K562 (cell line): ENCODE measurements at regions not wholly inside any gene's neighbourhood (a gene's known extent, or its start where the extent isn't known, plus 50 kb on each side); places are given as distances from the start of the nearest gene placed in this dataset.
A peak's percentile ranks its signal among the peaks of the same experiment; 100 is the strongest.

Source experiments
- CREB3L1 ChIP-seq: fragments of 450-650 bp; IDR thresholded peaks from 2 replicates; pipeline ENCODE4 v1.6.1; 2014; ENCODE audit warnings: low read depth, mild to moderate bottlenecking, moderate library complexity, borderline replicate concordance
- DNMT1 ChIP-seq: fragments of 450-650 bp; IDR thresholded peaks from 2 replicates; pipeline ENCODE4 v1.6.1; 2016; ENCODE audit warnings: antibody characterized with exemption, mild to moderate bottlenecking
- FOS ChIP-seq: IDR thresholded peaks from 3 replicates; pipeline ENCODE4 v1.6.1; 2011; ENCODE audit not compliant: insufficient read length; ENCODE audit errors: extremely low read depth
- HDAC1 ChIP-seq, 2 experiments: fragments of 450-650 bp; IDR thresholded peaks; 2 replicates each; pipeline ENCODE4 v1.6.1; 2016 to 2017; ENCODE audit warnings: inconsistent platforms in 1 of 2, mild to moderate bottlenecking in 1 of 2, moderate library complexity in 1 of 2
- KDM2B ChIP-seq: fragments of 250-450 bp; sonication (Bioruptor Pico); IDR thresholded peaks from 2 replicates; pipeline ENCODE4 v1.8.0; 2021; ENCODE audit warnings: mild to moderate bottlenecking, moderate library complexity
- KDM5B ChIP-seq: fragments of 200-600 bp; sonication (generic); IDR thresholded peaks from 2 replicates; pipeline ENCODE4 v1.6.1; 2012; ENCODE audit warnings: low read depth, mild to moderate bottlenecking, moderate library complexity, low read length, control low read depth, inconsistent platforms; ENCODE audit not compliant: insufficient replicate concordance
- MBD2 ChIP-seq: sonication (generic); IDR thresholded peaks from 2 replicates; pipeline ENCODE4 v1.6.1; 2016; ENCODE audit warnings: low read depth, borderline replicate concordance
- NFXL1 ChIP-seq: fragments of 450-650 bp; formaldehyde crosslinking; IDR thresholded peaks from 2 replicates; pipeline ENCODE4 v1.4.0; 2021; ENCODE audit warnings: mild to moderate bottlenecking
- NUFIP1 ChIP-seq: fragments of 450-650 bp; IDR thresholded peaks from 2 replicates; pipeline ENCODE4 v1.6.1; 2018; ENCODE audit not compliant: partially characterized antibody
- RBFOX2 ChIP-seq: fragments of 200-400 bp; formaldehyde crosslinking; IDR thresholded peaks from 2 replicates; pipeline ENCODE4 v1.6.1; 2017; ENCODE audit warnings: low read depth, mild to moderate bottlenecking, low read length, moderate library complexity
- SMARCA4 ChIP-seq: fragments of 450-650 bp; IDR thresholded peaks from 2 replicates; pipeline ENCODE4 v1.6.1; 2016
- TRIM25 ChIP-seq: fragments of 450-650 bp; IDR thresholded peaks from 2 replicates; pipeline ENCODE4 v1.7.0; 2016; ENCODE audit warnings: borderline replicate concordance
- UBTF ChIP-seq, 2 experiments: IDR thresholded peaks; 2 replicates each; pipeline ENCODE4 v1.6.1; 2012; ENCODE audit warnings: improper control_type of control experiment in 2 of 2, low read depth in 2 of 2, low read length in 2 of 2, borderline replicate concordance in 1 of 2
- ZNF184 ChIP-seq: sonication (generic); formaldehyde crosslinking; IDR thresholded peaks from 2 replicates; pipeline ENCODE4 v1.5.0; 2020; ENCODE audit warnings: missing genetic modification reagents
- TF ChIP-seq, protein P1 (sequence below): fragments of 450-650 bp; conservative IDR thresholded peaks from 2 replicates; pipeline ENCODE4 v1.6.1; 2016; ENCODE audit warnings: missing genetic modification characterization, low read depth, mild to moderate bottlenecking, control low read depth, missing compliant biosample characterization
- TF ChIP-seq, protein P2 (sequence below): fragments of 450-650 bp; formaldehyde crosslinking; IDR thresholded peaks from 2 replicates; pipeline ENCODE4 v1.4.0; 2022; ENCODE audit warnings: missing genetic modification characterization
- TF ChIP-seq, protein P3 (sequence below), 2 experiments: IDR thresholded peaks in 1 of 2; conservative IDR thresholded peaks in 1 of 2; 2 replicates each; pipeline ENCODE4 v1.6.1; 2016; ENCODE audit warnings: low read depth in 2 of 2, mild to moderate bottlenecking in 1 of 2, missing compliant biosample characterization in 1 of 2, missing genetic modification characterization in 1 of 2, moderate library complexity in 1 of 2

DNA sequence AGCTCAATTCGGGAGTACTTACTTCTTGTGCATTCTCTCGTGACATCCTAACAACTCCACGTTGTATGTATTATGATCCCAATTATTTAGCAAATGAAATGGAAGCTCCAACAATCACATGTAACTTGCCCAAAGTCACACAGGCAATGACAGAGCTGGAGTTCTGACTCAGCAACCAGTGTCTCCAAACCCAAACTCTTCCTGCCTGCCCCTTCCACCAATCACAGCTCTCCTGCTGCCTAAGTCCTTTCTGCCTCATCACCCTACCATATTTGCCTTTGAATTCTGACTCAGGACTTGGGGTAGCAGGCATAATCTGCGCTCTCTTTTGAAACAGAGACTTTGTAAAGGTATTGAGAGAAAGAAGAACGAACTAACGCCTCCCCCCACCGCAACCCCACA, 245.2 kb upstream of the MAF start (continued):
- TF ChIP-seq NFXL1 (no peak), MBD2 (no peak; the same call in 1 of the 2 replicates), KDM2B (CRISPR knock-in tag) (no peak), UBTF (IDR thresholded peaks at IDR 0.05; ENCODE audit: borderline replicate concordance in 1 of 2, low read depth in 2 of 2, low read length in 2 of 2) (no peak), CREB3L1 (peak; percentile 44; the same call in 1 of the 2 replicates), RBFOX2 (peak; percentile 26; the same call in 1 of the 2 replicates), SMARCA4 (peak; percentile 68; the same call in 1 of the 2 replicates), KDM5B (no peak), ZNF184 (CRISPR knock-in tag) (no peak), HDAC1 (IDR thresholded peaks at IDR 0.05) (no peak), DNMT1 (no peak), TRIM25 (no peak), NUFIP1 (no peak), FOS (peak; percentile 61)
- TF ChIP-seq, protein P1, sequence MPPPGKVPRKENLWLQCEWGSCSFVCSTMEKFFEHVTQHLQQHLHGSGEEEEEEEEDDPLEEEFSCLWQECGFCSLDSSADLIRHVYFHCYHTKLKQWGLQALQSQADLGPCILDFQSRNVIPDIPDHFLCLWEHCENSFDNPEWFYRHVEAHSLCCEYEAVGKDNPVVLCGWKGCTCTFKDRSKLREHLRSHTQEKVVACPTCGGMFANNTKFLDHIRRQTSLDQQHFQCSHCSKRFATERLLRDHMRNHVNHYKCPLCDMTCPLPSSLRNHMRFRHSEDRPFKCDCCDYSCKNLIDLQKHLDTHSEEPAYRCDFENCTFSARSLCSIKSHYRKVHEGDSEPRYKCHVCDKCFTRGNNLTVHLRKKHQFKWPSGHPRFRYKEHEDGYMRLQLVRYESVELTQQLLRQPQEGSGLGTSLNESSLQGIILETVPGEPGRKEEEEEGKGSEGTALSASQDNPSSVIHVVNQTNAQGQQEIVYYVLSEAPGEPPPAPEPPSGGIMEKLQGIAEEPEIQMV (tag), result no peak
- TF ChIP-seq, protein P2, sequence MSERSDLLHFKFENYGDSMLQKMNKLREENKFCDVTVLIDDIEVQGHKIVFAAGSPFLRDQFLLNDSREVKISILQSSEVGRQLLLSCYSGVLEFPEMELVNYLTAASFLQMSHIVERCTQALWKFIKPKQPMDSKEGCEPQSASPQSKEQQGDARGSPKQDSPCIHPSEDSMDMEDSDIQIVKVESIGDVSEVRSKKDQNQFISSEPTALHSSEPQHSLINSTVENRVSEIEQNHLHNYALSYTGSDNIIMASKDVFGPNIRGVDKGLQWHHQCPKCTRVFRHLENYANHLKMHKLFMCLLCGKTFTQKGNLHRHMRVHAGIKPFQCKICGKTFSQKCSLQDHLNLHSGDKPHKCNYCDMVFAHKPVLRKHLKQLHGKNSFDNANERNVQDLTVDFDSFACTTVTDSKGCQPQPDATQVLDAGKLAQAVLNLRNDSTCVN (CRISPR knock-in tag), result no peak
- TF ChIP-seq, protein P3, sequence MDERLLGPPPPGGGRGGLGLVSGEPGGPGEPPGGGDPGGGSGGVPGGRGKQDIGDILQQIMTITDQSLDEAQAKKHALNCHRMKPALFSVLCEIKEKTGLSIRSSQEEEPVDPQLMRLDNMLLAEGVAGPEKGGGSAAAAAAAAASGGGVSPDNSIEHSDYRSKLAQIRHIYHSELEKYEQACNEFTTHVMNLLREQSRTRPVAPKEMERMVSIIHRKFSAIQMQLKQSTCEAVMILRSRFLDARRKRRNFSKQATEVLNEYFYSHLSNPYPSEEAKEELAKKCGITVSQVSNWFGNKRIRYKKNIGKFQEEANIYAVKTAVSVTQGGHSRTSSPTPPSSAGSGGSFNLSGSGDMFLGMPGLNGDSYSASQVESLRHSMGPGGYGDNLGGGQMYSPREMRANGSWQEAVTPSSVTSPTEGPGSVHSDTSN (CRISPR knock-in tag; IDR thresholded peaks at IDR 0.05; ENCODE audit: low read depth), result no peak
- TF ChIP-seq, protein P3 (tag; conservative IDR thresholded peaks at IDR 0.05; ENCODE audit: low read depth), result no peak
